GM19035 (cell line): ENCODE measurements at regions not wholly inside any gene's neighbourhood (a gene's known extent, or its start where the extent isn't known, plus 50 kb on each side); places are given as distances from the start of the nearest gene placed in this dataset.
A peak's percentile ranks its signal among the peaks of the same experiment; 100 is the strongest.

ENCODE experiments used
- ATAC-seq: cut with Tn5 transposase; IDR thresholded peaks from one replicate; pipeline ENCODE4 v1.9.1; 2021; ENCODE audit not compliant: unreplicated experiment

DNA sequence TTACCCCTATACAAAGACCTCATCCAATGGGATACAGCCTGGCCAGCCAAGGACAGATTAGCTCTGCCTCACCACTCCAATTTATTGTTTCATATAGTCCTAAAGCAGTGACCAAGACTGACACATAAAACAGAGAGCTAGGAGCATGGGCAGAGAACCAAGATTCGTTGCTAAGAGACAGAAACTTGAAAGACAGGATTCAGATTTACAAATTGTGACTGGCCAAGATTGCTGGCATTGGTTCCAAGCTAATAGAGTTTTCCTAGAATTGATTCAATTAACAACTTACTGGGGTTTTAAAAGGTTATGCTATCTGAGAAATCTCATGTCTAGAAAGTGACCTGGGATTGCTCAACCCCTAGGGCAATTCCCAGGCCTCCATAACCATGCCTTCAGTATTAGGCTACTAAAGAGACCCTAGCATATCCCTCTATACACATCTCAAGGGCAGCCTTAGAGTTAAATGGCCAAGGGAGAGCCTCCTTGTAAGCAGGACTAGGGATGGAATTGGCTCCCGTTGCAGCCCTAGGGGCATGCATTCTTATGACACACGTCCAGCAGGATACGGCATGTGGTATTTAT lies 75.6 kb downstream of the ICOS start:
- no peak for ATAC-seq

DNA sequence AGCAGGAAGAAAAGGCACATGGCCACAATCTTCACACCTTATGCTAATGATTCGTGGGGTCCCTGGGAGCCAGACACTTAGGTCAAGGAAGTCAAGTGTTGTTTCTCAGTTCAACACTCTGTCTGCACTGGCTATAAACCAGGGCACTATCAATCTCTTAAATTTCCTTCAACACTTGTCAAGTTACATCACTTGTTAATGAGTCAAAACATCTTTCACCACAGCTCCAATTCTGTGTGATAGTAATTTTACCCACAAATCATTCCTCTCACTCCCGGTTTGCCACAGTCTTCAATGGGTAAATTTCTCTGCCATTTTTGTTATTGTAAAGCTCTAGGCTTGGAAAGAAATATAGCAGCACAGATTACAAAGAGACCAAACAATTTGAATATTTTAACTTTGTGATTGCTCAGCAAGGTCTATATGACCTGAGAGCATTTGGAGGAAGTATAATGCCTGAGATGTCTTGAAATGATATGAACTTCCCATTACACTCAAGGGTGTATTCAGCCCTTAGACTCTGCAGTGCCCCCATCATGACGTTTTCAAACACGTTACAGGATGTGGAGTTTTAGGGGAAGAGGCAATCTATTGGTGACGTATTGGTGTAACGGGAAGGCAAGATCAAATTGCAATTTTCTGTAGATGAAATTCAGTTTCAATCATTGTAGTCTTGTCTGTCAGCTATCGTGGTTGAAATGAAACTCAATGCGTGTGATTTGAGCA lies 78.7 kb downstream of the ICOS start:
- no peak for ATAC-seq

DNA sequence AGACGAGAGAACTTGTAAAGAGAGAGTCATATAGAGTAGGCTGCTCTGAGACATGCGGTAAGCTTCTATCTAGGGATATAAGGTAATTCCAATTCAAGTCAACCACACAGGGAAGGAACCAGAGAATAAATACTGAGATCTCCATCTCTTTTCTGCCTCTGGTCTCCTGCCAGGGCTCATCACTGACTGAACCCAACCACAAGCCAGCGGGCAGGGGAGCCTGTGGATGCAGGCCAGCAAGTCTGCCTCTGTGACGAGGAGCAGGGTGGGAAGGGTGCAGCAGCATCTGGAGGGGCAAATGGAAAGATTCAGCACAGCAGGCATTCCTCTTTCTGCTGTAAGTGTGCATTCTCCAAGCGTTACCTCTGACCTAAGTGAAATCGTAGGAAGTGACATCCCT lies 82.2 kb downstream of the ICOS start:
- no peak for ATAC-seq

DNA sequence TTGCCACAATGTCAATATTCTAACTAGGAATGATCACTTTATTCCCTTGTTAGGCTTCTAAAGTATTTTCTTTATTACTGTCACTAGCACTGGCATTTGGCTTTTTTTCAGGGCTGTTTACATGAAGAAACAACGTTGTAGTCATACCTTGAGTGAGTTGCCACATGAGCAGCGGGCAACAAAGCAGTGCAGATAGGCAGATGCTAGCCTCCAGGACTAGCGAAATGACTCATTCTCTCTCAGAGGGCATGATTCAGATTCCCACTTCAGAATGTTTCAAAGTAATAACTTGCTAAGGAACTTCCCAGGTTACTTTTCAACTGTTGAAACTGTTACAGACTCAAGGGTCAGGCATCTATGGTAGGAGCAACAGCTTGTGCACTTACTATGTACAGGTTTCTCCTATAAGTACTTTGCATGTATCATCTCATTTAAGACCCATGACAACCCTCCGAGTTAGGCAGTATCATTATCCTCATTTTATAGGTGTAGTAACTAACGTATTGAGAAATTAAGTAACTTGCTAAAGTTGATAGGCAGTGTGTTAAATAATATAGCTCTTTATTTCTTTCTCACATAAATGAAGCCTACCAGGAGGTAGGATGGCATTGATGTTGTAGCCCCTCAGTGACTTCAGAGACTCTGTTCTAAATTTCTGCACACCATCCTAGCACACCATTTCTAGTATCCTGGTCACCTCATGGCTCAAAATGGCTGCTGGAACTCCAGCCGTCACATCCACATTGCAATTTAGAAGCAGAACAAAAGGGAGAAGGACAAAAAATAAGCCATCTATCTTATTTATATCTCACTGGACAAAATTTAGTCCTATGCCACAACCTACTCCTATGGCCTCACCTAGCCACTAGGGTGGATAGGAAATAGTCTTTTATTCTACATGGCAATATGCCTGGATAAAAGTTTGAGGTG lies 83.3 kb downstream of the ICOS start:
- no peak for ATAC-seq

DNA sequence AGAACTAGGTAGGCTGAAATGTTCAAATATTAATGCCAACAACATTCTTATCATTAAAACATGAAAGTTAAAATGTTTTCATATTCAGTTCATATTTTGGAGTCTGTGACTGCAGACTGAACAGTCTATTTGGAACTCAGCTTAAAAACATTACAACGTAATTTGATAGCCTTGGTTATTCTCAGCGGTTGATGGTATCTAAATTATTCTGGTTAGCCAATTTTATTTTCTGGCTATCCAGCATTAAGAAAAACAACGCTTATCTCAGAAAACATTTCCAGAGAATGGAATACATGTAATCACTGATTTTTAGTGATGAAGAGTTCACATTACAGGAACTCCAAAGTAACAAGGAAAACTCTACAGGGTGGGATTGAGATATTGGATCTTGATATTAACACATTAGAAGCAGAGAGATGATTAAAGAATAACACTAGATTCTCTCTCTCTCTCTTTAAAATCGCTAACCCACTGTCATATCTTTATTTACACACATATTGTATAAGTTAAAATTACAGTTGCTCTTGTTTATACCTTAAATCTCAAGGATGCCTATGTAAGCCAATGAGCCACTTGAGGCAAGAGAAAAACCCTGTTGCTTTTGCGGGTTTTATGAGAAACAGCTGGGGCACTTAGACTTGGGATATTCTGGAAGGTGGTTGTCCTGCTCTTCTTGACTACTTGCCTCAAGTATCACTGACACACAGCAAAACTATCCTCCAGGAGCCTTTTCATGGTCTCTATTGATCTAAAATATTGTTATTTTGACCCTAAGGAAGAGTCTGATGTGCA lies 84.9 kb downstream of the ICOS start:
- no peak for ATAC-seq

DNA sequence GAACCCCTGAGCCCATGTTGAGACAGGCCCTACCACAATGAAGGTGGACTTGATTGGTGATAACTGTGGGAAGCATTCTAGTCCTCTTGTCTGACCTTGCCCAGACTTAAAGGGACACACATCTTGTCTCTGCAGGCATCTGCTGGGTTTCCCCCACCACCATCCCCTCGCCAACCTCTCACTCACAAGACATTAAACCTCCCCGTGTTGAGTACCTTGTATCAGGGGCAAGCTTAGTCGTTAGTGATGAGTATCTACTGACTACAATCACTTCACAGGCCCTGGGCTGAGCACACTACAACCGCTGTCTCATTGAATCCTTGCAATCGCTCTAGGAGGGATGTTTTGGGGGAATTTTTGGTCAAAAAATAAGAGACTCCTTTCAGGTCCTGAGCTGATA lies 86.0 kb downstream of the ICOS start:
- no peak for ATAC-seq

DNA sequence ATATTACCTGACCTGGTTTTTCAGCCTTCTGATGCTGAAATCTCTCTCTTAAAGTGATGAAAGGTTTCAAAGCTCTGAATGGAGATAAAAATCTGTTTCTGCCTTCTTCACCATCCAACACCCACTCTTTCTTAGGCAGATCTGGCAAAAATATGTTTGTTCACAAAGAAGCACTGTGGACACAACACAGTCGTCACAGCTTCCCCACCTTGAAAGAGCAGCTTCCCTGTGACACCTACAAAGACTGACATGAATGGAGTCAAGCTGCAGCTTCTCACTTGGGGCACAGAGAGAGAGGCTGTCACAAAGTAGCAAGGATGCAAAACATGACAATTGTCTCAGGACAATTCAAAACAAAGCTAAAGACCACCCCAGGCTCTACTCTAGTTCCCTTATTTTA lies 86.5 kb downstream of the ICOS start:
- no peak for ATAC-seq

DNA sequence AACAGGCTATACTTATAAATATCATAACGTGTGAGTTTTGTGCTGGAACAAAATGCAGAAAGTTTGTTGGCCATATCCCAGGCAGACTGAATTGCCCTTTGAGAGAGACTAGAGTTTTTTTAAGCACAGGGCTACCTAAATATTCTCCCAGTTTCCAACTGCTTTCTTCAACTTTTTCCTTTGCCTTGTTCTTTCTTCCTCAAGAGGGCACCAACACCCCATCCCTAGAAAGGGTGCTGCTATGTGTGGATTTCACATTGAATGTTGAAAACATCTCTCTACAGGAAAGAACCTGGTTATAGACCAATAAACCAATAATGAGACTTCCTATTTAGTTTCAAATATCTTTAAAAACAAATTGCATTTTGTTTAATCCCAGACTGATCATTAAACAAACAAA lies 87.9 kb downstream of the ICOS start:
- ATAC-seq = no peak

DNA sequence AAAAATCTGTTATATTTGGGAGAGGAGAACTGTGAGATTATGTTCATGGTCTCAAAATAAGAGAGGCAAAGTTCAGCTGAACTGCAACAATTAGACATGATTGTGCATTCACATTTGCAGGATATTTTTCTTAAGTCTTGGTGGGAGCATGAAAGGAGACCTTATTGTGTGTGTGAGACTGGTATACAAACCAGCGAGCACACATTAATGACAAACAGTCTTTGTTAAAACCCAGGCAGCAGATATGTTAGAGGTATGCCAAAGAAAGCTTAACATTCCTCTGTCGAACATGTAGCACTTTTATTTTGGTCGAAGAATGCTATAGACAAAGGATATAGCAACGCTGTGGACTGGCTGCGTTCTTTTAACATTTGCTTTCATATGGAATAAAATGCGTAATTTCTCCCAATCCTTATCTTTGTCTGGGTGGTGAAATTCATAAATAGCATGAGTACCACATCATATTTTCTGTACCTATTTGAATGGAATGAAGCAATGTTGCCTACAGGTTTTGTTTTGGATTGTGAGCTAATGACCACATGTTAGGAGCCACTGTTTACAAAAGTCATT lies 88.4 kb downstream of the ICOS start:
- ATAC-seq = no peak

DNA sequence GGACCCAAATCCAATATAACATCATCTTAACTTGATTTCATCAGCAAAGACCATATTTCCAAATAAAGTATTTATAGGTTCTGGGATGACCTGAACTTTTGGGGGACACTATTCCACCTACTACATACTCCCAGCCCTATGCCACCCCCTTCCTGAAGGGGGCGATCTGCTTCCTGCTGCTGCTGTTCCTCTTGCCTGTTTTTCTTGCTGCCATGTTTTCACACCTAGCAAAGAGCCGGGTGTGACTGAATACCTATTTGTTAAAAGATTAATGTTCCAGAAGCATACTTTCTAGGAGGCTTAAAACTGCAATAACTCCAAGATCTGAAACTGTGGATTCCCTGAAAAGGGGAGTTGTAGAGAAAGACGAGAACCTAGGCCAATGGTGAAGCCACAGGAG lies 89.7 kb downstream of the ICOS start:
- ATAC-seq = no peak

DNA sequence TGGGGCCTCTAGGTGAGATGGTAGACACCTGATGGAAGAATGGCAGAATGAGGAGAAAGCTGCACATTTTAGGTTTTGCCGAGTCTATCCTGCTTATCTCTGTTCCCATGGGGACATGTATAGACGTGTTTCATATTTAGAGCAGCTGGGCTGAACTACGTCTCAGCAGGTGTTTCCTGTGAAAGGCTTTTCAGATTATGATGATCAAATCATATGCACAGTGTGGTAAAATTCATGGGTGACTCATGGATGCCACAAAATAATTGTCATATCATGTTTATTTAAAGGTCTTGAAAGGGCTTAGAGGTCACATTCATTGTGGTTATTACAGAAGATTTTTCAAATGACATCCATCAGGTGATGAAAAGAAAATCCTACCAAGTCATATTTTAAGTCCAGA lies 90.5 kb downstream of the ICOS start:
- peak; percentile 90 for ATAC-seq

DNA sequence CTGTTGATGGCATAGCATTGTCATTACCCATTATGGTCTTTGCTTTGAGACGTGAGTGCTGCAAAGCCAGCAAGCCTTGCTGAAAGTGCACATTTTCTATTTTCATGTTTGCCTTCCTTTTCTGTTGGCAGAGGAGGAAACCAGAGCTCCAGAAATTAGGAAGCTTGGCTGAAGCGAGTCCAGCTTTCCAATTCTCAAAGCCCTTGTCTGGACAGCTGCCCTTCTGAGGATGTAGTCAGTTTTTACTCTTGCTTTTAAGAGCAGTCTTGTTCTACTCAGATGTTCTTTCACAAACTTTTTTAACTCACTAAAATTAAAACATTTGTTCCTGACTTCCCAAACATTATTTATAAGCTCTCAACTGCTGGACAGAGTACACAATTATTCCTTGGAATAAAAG lies 93.8 kb downstream of the ICOS start:
- ATAC-seq = no peak

DNA sequence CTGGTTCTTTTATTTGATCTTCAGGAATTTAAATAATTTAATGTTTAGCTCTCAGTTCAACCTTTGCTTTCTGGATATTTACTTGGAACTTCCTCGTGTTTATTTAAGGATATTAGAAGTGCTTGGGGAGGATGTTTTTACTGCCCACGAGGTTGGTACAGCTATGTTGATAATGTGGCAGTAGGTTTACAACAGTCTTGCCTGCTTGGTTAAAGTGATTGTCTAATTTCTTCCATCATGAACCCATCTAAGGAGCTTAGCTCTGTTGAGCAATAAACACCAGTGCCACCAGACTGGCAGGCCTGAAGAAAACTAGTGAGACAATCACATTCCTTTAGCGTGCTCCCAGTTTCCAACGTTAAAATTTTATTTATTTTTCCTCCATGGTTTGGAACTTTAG lies 94.5 kb downstream of the ICOS start:
- ATAC-seq = no peak

DNA sequence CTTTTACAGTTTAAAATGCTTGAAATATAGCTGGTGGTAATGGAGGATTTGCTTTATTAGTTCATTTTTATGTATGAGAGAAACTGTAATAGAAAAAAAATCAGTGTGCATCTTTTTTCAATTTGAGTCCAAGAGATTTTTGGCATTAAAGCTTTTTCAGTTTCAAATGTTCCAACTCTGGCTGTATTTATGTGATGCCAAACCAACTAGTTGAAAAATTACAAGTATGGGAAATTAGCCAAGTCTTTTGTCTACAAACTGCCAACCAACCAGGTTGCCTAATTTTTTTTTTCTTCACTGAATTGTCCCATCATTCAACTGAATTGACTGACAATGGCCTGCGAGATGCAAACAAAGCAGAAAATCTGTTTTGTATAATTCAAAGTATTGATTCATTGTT lies 95.7 kb downstream of the ICOS start:
- no peak for ATAC-seq

DNA sequence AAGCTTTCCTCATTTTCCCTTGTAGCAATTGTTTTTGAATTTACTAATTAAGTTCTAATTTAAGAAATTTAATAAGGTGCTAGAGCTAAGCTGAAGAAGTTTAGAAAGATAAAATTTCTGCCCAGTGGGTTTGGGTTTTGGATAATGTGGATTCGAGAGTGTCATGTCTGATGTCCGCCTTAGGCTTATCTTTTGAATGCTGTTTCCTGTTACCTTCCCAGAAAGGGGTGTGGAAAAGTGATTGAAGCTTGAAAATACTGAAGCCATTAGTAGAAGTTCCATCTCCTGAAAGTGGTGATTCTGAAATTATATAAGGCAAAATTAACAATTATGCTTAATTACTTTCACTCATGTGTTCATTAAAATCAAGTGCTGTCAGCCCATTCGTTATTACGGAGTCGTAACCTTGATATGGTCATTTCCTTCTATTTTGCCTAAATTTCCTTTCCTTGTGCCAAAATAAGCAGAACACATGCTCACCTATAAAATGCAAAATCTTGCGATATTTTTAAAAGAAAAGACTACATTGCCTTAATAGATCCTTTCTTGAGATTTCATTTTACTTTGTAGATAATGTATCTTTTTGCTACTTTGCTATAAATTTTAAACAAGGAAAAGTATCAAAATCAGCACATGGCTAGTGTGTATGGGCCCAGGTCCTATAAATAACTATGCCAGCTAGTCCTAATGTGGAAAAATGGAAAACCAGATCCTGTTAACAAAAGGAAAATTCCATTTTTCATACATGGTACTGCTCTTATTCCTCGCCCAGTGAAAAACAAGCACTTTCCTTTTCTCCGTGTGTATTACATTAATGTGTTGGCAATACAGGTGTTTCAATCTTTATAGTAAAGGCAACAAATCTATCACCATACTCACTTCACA lies 97.3 kb downstream of the ICOS start:
- no peak for ATAC-seq

DNA sequence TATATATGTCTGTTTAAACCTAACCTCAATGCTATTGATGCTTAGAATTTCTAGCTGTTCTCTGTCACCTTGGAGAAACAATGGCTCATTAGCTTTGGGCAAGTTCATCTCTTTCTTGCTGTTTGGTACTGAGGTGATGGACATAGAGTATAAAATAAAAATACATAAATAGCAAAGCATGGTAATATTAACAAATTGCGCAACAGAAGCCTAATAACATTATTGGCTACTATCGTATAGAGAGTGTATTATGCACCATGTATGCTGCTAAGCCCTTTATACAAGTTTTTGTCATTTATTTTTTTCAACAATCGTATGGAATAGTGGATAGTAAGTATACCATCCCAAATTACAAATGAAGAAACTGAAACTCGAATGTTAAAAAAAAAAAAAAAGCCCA lies 100.1 kb downstream of the ICOS start:
- no peak for ATAC-seq

DNA sequence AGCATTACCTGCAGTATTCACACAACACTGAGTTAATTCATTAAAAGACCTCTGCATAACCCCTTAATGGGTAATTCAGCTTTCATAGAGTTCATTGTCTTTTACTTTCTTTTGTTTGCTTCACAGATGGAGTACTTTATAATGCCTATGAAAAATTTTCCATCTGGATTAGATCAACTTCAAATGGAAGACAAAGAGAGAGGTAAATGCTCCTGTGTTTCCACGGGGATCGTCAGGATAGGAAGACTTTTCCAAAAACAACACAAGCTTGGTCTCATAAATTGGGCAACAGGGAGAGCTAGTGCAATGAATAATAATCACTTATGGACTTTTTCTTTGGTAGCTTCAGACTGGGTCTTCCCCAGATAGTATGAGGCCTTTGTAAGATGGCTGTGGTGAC lies 100.7 kb downstream of the ICOS start:
- no peak for ATAC-seq

DNA sequence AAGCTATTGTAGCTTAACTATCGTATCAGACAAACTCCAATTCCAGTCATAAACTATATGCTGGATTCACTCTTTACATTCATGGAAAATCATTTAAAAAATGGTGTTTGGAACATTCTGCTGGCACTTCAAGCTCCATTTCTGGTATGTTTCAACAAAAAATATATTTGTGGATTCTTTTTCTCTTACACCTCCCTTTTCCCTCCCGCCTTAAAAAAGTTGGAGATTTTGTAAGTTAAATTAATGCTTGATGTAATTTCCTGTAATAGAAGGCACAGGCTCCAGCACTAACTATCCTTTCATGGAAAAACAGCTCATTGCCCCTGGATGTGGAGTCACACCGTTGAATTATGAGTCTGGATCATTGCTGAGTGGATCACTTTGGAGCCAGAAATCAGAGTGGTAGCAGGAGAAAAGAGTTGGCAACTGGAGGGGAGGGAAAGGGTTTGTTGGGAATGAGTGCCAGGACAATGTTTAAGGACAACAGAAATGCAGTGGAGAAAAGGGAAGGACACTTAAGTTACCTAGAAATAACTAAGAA lies 102.8 kb downstream of the ICOS start:
- no peak for ATAC-seq

DNA sequence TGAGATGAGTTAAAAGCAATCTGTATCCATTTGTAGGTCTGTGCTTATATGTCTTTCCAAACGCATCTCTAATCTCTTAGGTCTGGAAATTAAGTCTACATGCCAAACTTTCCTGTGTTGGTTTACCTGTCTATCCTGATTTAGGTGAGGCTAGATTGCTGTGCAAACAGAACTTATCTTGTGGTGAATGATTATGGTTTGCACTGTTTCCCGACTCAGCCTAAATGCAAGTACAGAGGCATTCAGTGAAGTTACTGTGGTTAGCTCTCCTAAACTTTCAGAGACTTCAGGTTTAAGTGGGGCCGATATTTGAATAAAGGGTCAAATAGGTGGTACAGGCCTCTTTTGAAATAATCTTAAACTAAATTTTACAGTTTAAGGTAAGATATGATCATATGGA lies 103.5 kb downstream of the ICOS start:
- no peak for ATAC-seq

DNA sequence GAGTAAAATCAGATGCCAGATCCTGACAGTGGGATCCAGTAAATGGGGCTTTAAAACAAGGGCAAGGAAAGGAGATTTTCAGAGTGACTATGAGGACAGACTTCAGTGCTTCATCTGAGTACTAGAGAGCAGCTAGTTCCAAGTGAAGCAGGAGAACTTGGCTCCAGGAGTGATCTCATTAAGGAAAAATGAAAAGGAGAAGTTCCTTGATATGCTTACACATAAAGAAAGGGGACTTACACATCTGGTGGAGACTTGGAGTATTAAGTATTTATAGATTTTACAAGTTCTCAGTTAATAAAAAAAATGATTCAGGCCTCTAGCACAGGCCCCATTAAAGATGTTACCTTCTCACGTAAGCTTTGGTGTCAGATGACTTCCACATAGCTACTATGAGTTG lies 105.8 kb downstream of the ICOS start:
- no peak for ATAC-seq
